ENCODE measurements at regions not wholly inside any gene's neighbourhood (a gene's known extent, or its start where the extent isn't known, plus 50 kb on each side); places are given as distances from the start of the nearest gene placed in this dataset.

- no peak for FAIRE-seq
These were observed 410.3 kb downstream of the NEBL start for GRCh38 chr10:20486791-20487190.

- no peak for FAIRE-seq
These were observed 411.6 kb downstream of the NEBL start for GRCh38 chr10:20485554-20485953.

GRCh38 chr10:20481054-20481453, 416.1 kb downstream of the NEBL start:
- FAIRE-seq: no peak

GRCh38 chr10:20480575-20480974, 416.5 kb downstream of the NEBL start:
- FAIRE-seq: peak; percentile 95

- no peak for FAIRE-seq
These were observed 423.0 kb downstream of the NEBL start for GRCh38 chr10:20474064-20474463.

- no peak for FAIRE-seq
These were observed 423.9 kb downstream of the NEBL start for GRCh38 chr10:20473023-20473760.

GRCh38 chr10:20466731-20467130, 430.4 kb downstream of the NEBL start:
- no peak for FAIRE-seq

GRCh38 chr10:20457649-20458048, 439.5 kb downstream of the NEBL start:
- no peak for FAIRE-seq

- FAIRE-seq: no peak
These were observed 441.3 kb downstream of the NEBL start for GRCh38 chr10:20455774-20456173.

GRCh38 chr10:20454331-20454730, 442.8 kb downstream of the NEBL start:
- FAIRE-seq: no peak

- FAIRE-seq: no peak
These were observed 450.4 kb downstream of the NEBL start for GRCh38 chr10:20446561-20447193.

- no peak for FAIRE-seq
These were observed 454.0 kb downstream of the NEBL start for GRCh38 chr10:20443094-20443493.

GRCh38 chr10:20429742-20430141, 467.4 kb downstream of the NEBL start:
- no peak for FAIRE-seq

- no peak for FAIRE-seq
These were observed 469.3 kb downstream of the NEBL start for GRCh38 chr10:20427821-20428220.

- no peak for FAIRE-seq
These were observed 478.8 kb downstream of the NEBL start for GRCh38 chr10:20418286-20418685.

- no peak for FAIRE-seq
These were observed 479.3 kb downstream of the NEBL start for GRCh38 chr10:20417791-20418190.

- no peak for FAIRE-seq
These were observed 481.4 kb downstream of the NEBL start for GRCh38 chr10:20415684-20416083.

GRCh38 chr10:20407357-20407756, 489.8 kb downstream of the NEBL start:
- no peak for FAIRE-seq

GRCh38 chr10:20406281-20407104, 490.6 kb downstream of the NEBL start:
- FAIRE-seq: no peak

- FAIRE-seq: no peak
These were observed 491.4 kb downstream of the NEBL start for GRCh38 chr10:20405761-20406160.

- no peak for FAIRE-seq
These were observed 492.1 kb downstream of the NEBL start for GRCh38 chr10:20405050-20405449.

- FAIRE-seq: no peak
These were observed 497.3 kb downstream of the NEBL start for GRCh38 chr10:20399772-20400171.

- FAIRE-seq: no peak
These were observed 500.4 kb downstream of the NEBL start for GRCh38 chr10:20396701-20397100.

- no peak for FAIRE-seq
These were observed 500.9 kb downstream of the NEBL start for GRCh38 chr10:20396205-20396604.
